ENCODE measurements at regions not wholly inside any gene's neighbourhood (a gene's known extent, or its start where the extent isn't known, plus 50 kb on each side); places are given as distances from the start of the nearest gene placed in this dataset.

DNA sequence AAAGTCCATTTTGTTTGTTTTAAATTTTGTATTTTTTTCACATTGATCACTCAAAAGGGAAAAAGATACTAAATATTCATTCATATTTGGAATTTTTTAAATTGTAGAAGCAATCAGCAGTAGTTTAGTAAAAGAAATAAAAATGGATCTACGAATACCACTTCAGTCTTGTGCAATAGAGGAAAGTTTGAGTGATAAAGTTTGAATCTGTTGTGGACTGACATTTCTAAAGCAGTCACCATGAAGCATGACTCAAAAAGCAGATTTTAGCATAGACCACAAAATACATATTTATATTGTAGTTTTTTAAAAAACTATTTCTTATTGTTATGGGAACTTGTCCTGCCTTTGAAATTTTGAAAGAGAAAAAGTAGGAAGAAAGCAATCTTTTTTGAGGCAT, 520.5 kb upstream of the ZEB2 start:
- DNase-seq, result peak; percentile 30 to 51

- DNase-seq, result no peak
Observed at GRCh38 chr2:145038041-145038525, 518.2 kb upstream of the ZEB2 start.

GRCh38 chr2:145036421-145037011, 516.6 kb upstream of the ZEB2 start:
- DNase-seq, result no peak

DNA sequence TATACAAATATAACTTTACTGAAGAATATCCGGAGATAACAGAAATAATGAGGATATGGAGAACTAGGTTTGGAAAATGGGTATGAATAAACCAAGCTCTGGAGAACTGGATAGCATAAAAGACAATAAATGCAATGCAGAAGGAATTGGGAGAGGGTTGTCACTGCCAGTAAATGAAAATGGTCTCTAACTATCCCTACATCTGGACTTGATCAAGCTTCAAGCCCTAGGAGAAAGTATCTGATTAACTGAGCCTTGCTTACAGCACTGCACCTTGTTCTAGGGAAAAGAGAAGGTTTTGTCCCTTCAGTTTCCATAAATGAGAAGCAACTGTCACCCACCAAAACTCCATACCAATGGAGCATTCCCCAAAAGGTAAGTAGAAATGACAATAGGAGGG, 514.6 kb upstream of the ZEB2 start:
- DNase-seq, result no peak

- DNase-seq, result no peak
Observed at GRCh38 chr2:145033438-145033837, 513.5 kb upstream of the ZEB2 start.

GRCh38 chr2:145032791-145033190, 512.9 kb upstream of the ZEB2 start:
- DNase-seq, result no peak

GRCh38 chr2:145029873-145030272, 510.0 kb upstream of the ZEB2 start:
- no peak for DNase-seq

- no peak for DNase-seq
Observed at GRCh38 chr2:145029081-145029480, 509.2 kb upstream of the ZEB2 start.

GRCh38 chr2:145028101-145028920, 508.4 kb upstream of the ZEB2 start:
- DNase-seq, result no peak

- DNase-seq, result no peak
Observed at GRCh38 chr2:145026456-145027455, 506.8 kb upstream of the ZEB2 start.

- no peak for DNase-seq
Observed at GRCh38 chr2:145025382-145025781, 505.5 kb upstream of the ZEB2 start.

DNA sequence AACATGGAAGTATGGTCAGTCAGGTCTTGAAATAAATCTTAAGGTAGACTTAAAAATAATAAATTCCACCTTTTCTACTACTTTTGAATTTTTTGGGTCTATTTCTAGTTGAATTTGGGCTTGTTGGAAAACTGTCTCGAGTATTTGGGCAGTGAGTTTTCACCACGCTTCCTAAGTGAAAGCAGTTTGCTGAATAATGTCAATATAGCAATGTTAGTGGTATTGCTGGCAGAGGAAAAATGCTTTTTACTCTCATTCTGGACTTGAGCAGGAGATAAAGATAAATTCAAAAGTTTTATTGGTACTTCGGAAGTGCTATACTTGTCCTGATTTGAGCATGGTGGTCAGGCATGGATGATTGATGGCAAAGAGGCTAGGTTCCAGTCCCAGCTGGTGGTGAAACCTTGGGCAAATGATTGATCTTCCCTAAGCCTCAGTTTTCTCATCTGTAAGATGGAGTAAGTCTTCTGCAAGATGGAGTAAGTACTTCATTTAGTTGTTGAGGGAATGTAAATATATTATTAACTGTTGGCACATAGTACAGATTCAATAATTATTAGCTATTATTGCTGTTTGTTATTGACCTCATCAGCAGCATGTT, 503.5 kb upstream of the ZEB2 start:
- DNase-seq, result no peak

DNA sequence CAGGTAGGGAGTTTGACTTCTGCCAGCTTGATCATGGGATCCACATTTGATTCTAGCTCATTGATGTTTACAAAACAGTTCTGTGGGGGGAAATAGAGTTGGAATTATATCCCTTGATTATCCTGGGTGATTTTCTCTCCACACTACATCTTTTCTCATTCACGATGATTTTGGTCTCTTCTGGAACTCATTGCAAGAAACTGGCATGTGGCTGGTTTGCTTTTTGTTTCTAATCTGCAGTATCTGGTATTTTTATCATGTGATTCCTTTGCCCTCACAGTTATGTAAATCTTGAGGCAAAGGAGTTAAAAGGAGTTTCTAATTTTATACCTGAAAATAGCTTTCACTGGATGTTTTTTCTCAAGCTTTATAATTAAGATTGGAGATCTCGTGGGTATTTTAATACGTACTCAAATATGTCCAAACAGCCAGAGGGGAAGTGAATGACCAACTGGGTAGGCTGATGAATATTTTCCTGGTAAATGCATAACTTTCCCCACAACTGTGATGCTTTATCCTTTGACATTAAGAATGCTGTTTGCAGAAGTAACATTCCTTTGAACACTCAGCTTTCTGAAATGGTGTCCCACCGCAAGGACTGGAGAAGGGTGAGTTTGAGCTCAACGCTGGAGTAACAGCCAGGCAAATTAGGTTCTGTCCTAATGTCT, 502.9 kb upstream of the ZEB2 start:
- DNase-seq, result no peak

DNA sequence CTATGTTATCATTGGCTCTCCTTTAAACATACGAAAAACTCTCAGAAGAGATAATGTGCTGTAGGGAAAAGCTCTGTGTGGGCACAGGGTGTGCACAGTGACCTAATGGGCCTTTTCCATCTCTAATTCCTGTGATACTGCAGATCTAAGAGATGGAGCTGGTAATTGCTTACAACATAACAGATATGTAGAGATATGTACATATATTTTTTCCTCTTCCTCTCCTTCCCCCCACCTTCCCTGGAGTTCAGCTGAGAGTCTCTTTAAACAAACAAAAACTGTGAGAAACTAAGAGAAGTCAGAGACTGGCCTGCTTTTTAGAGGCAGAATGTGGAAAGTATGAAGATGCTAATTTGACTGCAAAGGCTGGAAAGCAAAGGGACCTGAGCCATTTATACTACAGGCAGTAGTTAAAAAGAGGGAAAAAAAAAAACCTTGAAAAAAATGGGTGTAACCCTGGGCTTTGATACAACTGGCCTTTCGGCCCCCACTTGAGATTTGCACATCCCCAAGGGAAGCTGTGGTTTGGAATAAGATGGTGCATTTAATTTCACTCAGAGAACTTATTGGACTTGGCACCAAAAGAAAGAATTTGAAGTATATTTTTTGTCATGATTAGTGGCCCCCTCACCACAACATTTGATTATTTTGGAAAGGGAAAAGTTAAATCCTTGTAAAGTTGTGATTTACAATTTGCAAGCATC, 502.2 kb upstream of the ZEB2 start:
- DNase-seq, result no peak

DNA sequence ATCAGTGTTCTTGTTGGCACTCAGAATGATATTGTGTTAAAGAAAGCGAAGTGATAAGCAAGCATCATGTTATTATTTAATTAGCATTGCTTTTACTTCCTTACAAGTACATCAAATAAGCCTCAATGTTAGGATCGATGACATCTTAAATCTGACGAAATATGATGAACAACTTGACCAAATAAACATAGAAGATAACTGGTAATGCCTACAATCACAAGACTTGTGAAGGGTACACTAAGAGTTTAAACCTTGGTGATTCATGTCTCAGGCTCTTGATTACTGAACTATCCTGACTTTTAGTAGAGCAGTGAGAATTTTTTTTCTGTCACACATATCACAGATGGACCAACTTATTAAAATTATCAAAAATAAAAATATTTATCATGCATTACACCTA, 500.8 kb upstream of the ZEB2 start:
- DNase-seq, result no peak

DNA sequence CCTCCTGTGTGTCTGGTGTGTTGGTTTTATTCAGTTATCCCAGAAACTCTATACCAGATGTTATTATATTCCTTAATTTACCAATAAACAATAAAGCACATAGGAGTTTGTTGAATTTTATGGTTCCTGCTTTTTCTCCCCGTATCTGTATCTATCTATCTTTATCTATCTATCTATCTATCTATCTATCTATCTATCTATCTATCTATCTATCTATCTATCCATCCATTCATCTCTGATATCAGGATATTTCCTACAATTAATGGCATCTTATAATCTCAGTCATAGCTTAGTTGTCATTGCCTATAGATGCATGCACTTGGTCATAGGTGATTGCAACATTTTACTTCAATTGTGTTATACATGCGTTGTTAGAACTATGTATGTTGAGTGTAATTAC, 500.2 kb upstream of the ZEB2 start:
- no peak for DNase-seq

GRCh38 chr2:145018502-145018901, 498.6 kb upstream of the ZEB2 start:
- no peak for DNase-seq

GRCh38 chr2:145017149-145017548, 497.2 kb upstream of the ZEB2 start:
- DNase-seq, result no peak

- no peak for DNase-seq
Observed at GRCh38 chr2:145016711-145017110, 496.8 kb upstream of the ZEB2 start.

DNA sequence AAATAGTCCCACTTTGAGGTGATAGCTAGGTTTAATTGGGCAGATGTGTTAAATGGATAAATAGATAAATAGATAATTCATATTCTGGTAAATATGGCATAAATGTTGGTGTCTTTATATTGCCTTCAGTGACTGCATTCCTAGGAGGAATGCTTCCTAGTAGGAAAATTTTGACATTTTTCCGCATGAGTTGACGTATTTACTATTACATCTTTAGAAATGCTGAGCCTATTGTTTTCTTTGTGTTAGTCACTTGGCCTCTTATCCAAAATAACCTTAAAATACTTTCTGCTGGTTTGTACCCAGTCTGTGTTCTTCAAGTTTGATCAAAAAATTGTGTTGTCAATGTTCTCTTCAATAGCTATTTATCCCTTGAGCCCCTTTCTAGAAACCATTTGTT, 495.6 kb upstream of the ZEB2 start:
- no peak for DNase-seq

GRCh38 chr2:145012806-145013205, 492.9 kb upstream of the ZEB2 start:
- DNase-seq, result no peak

DNA sequence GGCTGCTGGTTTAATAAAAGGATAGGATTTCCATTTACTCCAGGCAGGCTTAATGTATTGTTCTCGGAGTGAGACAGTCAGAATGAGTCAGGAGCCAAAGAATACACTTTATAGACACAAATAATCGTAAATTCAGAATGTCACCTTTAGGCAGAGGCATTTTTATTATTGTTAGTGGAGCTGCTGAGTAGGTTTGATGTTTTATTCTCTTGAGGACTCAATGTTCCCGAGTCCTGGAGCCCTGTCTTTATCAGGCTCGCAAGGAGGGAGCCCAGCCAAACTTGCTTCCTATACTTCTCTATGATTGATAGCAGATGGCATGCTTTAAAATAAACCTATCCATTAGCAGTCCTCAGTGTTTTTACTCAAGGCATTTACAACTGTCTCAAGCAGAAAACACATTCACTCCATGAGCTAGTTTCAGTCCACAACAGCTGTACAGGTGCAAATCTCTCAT, 492.3 kb upstream of the ZEB2 start:
- DNase-seq, result no peak
